ENCODE measurements at regions not wholly inside any gene's neighbourhood (a gene's known extent, or its start where the extent isn't known, plus 50 kb on each side); places are given as distances from the start of the nearest gene placed in this dataset.

GRCh38 chr18:71541643-71542042 is 1002.5 kb downstream of the CBLN2 start:
- Mint-ChIP-seq H3K36me3 (ENCODE audit: insufficient read depth) (no peaks in the 10 kb centered on the region), H3K27me3 (no peaks in the 10 kb centered on the region), H3K9me3 (ENCODE audit: low read depth) (peaks cover 25% of the 10 kb centered on the region), H3K4me1 (ENCODE audit: low read depth) (no peaks in the 10 kb centered on the region), H3K27ac (no peak overlapping the region), H3K4me3 (ENCODE audit: low read depth) (no peak overlapping the region)
- DNase-seq (ENCODE audit: low spot score, unreplicated experiment): no peak
- TF ChIP-seq CTCF (IDR thresholded peaks at IDR 0.05; ENCODE audit: unreplicated experiment): no peak

GRCh38 chr18:71529703-71530303 is 1014.3 kb downstream of the CBLN2 start:
- DNase-seq (ENCODE audit: low spot score, unreplicated experiment): no peak
- Mint-ChIP-seq H3K36me3 (ENCODE audit: insufficient read depth) (no peaks in the 10 kb centered on the region), H3K4me3 (ENCODE audit: low read depth) (no peak overlapping the region), H3K27me3 (no peaks in the 10 kb centered on the region), H3K4me1 (ENCODE audit: low read depth) (no peaks in the 10 kb centered on the region), H3K27ac (no peak overlapping the region), H3K9me3 (ENCODE audit: low read depth) (peaks cover 18% of the 10 kb centered on the region)
- no peak for TF ChIP-seq CTCF (IDR thresholded peaks at IDR 0.05; ENCODE audit: unreplicated experiment)

DNA sequence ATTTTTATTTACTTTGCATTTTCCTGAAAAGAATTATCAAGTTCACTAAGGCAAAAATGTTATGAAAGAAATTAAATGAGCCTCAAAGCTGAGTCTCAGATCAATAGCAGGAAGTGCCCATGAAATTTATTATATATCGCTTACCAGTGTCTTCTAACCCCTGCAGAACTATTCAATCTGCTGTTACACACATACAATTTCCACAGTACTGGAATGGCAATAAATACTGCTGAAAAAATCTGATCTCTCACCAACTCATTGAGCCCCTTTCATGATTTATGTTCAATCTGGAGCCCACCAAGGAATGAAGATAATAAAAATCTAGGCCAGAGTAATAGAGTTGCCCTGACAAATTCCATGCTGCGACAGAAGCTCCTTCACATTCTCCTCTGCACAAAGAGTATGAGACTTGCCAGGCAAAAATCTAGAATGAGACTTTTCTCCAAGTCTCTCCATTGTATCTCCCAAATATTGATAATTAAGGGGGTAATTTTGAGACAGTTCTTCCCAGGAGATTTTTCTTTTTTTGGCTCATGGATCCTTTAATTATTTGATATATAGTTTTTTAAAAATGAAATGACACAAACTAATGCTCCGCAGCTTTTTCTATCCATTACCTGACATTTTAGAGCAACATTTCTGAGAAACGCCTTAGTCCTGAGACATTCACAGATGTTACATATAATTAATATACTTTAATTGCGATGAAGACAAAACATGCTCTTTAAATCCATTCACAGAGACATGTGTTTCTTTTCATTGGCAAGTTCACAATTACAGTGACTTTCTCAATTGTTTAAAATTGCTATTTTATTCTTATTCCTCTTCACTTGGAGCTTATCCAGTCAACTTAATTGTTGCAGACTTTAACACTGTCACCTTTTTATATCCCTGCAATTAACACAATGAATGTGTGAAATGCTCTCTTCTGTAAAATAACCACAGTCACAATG is 1020.4 kb downstream of the CBLN2 start:
- Mint-ChIP-seq H3K4me1 (ENCODE audit: low read depth) (no peaks in the 10 kb centered on the region), H3K9me3 (ENCODE audit: low read depth) (peaks cover 1% of the 10 kb centered on the region), H3K4me3 (ENCODE audit: low read depth) (no peak overlapping the region), H3K36me3 (ENCODE audit: insufficient read depth) (no peaks in the 10 kb centered on the region), H3K27ac (no peak overlapping the region), H3K27me3 (no peaks in the 10 kb centered on the region)
- TF ChIP-seq CTCF (IDR thresholded peaks at IDR 0.05; ENCODE audit: unreplicated experiment): no peak
- DNase-seq (ENCODE audit: low spot score, unreplicated experiment): no peak

GRCh38 chr18:71505526-71505925 is 1038.6 kb downstream of the CBLN2 start:
- Mint-ChIP-seq H3K36me3 (ENCODE audit: insufficient read depth) (no peaks in the 10 kb centered on the region), H3K4me1 (ENCODE audit: low read depth) (no peaks in the 10 kb centered on the region), H3K27me3 (no peaks in the 10 kb centered on the region), H3K4me3 (ENCODE audit: low read depth) (no peak overlapping the region), H3K9me3 (ENCODE audit: low read depth) (peaks cover 8% of the 10 kb centered on the region), H3K27ac (no peak overlapping the region)
- no peak for DNase-seq (ENCODE audit: low spot score, unreplicated experiment)
- no peak for TF ChIP-seq CTCF (IDR thresholded peaks at IDR 0.05; ENCODE audit: unreplicated experiment)

GRCh38 chr18:71503222-71503621 is 1040.9 kb downstream of the CBLN2 start:
- Mint-ChIP-seq H3K27me3 (no peaks in the 10 kb centered on the region), H3K4me1 (ENCODE audit: low read depth) (no peaks in the 10 kb centered on the region), H3K4me3 (ENCODE audit: low read depth) (no peak overlapping the region), H3K36me3 (ENCODE audit: insufficient read depth) (no peaks in the 10 kb centered on the region), H3K9me3 (ENCODE audit: low read depth) (peaks cover 12% of the 10 kb centered on the region), H3K27ac (no peak overlapping the region)
- TF ChIP-seq CTCF (IDR thresholded peaks at IDR 0.05; ENCODE audit: unreplicated experiment): no peak
- no peak for DNase-seq (ENCODE audit: low spot score, unreplicated experiment)
